ENCODE measurements at regions not wholly inside any gene's neighbourhood (a gene's known extent, or its start where the extent isn't known, plus 50 kb on each side); places are given as distances from the start of the nearest gene placed in this dataset.

- Histone ChIP-seq H3K9me2 (replicated peaks; ENCODE audit: low read length) (no peaks in the 10 kb centered on the region), H3K4me2 (ENCODE audit: low read length) (no peak overlapping the region), H3K9me3 (ENCODE audit: low read length) (no peaks in the 10 kb centered on the region), H3K4me3 (ENCODE audit: low read length) (no peak overlapping the region), H3K4me1 (ENCODE audit: insufficient read depth, low read length) (peaks cover under 1% of the 10 kb centered on the region), H3K27me3 (ENCODE audit: low read length) (no peaks in the 10 kb centered on the region), H4K20me1 (ENCODE audit: low read length) (no peaks in the 10 kb centered on the region), H3K27ac (ENCODE audit: low read length) (no peak overlapping the region), H3K36me3 (ENCODE audit: low read depth, low read length) (no peaks in the 10 kb centered on the region), H3F3A (ENCODE audit: low read length, unreplicated experiment) (no peaks in the 10 kb centered on the region), H3K79me2 (ENCODE audit: low read length) (no peaks in the 10 kb centered on the region), H3K9ac (ENCODE audit: low read length) (no peak overlapping the region), H2AFZ (ENCODE audit: low read length) (no peak overlapping the region)
- intact Hi-C loops (cut with micrococcal nuclease), result no loop called here
- DNase-seq (no peak), ATAC-seq (no peak)
- no peak for TF ChIP-seq EZH2 (IDR thresholded peaks at IDR 0.05; ENCODE audit: low read length, unreplicated experiment)
- TF ChIP-seq, protein P1, sequence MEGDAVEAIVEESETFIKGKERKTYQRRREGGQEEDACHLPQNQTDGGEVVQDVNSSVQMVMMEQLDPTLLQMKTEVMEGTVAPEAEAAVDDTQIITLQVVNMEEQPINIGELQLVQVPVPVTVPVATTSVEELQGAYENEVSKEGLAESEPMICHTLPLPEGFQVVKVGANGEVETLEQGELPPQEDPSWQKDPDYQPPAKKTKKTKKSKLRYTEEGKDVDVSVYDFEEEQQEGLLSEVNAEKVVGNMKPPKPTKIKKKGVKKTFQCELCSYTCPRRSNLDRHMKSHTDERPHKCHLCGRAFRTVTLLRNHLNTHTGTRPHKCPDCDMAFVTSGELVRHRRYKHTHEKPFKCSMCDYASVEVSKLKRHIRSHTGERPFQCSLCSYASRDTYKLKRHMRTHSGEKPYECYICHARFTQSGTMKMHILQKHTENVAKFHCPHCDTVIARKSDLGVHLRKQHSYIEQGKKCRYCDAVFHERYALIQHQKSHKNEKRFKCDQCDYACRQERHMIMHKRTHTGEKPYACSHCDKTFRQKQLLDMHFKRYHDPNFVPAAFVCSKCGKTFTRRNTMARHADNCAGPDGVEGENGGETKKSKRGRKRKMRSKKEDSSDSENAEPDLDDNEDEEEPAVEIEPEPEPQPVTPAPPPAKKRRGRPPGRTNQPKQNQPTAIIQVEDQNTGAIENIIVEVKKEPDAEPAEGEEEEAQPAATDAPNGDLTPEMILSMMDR (conservative IDR thresholded peaks at IDR 0.05; ENCODE audit: low read depth, low read length), result no peak
- no peak for TF ChIP-seq EZH2phosphoT487 (IDR thresholded peaks at IDR 0.05; ENCODE audit: borderline replicate concordance, low read length)
- POLR2A ChIA-PET (ENCODE audit: unreplicated experiment), result no interaction called here
- no TSS peak for BruUV-seq (replicated peaks)
- CTCF ChIA-PET, result no interaction called here
These were observed 102.3 kb downstream of the SIK1 start for GRCh38 chr21:43324596-43324995.

DNA sequence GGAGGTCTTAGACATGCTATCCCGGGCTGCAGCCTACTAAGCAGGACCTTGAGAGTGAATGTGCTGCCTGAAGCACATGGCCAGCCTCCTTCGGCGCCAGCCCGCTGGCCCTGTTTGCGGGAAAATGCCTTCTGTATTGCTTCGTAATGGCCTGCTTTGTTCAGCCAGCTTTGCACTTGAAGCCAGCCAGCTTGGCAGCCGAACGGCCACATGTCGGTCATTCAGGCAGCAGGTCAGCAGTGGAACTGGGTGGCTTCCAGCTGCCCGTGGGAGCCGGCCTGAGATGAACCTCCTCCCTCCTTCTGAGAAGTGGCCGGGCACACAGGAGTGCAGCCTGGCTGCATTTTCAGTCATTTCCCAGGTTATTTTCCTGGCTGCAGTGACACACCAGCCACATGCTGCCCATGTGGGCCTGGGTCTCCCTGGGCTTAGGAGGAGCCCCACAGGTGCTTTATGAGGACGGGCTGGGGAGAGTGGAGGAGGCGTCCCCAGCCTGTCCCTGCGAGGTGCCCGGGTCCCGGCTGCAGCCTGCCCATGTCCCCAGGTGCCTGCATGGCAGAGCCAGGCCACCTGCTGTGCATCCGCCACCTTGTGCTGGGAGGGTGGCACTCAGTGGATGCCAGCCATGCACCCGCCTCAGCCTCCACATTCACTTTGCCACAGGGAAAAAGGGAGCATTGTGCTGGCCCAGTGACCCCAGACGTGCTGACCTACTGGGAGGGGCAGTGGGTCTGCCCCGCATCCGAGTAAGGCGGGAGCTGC, 103.5 kb downstream of the SIK1 start:
- intact Hi-C loops (cut with micrococcal nuclease), result no loop called here
- Histone ChIP-seq H3K4me3 (ENCODE audit: low read length) (no peak overlapping the region), H3K79me2 (ENCODE audit: low read length) (no peaks in the 10 kb centered on the region), H2AFZ (ENCODE audit: low read length) (no peak overlapping the region), H3K27ac (ENCODE audit: low read length) (no peak overlapping the region), H3K9ac (ENCODE audit: low read length) (no peak overlapping the region), H4K20me1 (ENCODE audit: low read length) (no peaks in the 10 kb centered on the region), H3K4me1 (ENCODE audit: insufficient read depth, low read length) (peaks cover 9% of the 10 kb centered on the region), H3K4me2 (ENCODE audit: low read length) (no peak overlapping the region), H3K27me3 (ENCODE audit: low read length) (no peaks in the 10 kb centered on the region), H3K9me2 (replicated peaks; ENCODE audit: low read length) (no peaks in the 10 kb centered on the region), H3F3A (ENCODE audit: low read length, unreplicated experiment) (no peaks in the 10 kb centered on the region), H3K9me3 (ENCODE audit: low read length) (no peaks in the 10 kb centered on the region), H3K36me3 (ENCODE audit: low read depth, low read length) (no peaks in the 10 kb centered on the region)
- CTCF ChIA-PET, result no interaction called here
- no peak for TF ChIP-seq EZH2 (IDR thresholded peaks at IDR 0.05; ENCODE audit: low read length, unreplicated experiment)
- TF ChIP-seq, protein P1 (conservative IDR thresholded peaks at IDR 0.05; ENCODE audit: low read depth, low read length), result no peak
- TF ChIP-seq EZH2phosphoT487 (IDR thresholded peaks at IDR 0.05; ENCODE audit: borderline replicate concordance, low read length), result no peak
- DNase-seq, result no peak
- POLR2A ChIA-PET (ENCODE audit: unreplicated experiment), result interaction anchor here (0.6 kb wide), 1 partner anchor 10 kb away, joined by 4 read pairs; no protein-coding TSS in a partner anchor
- no TSS peak for BruUV-seq (replicated peaks)
- no peak for ATAC-seq

GRCh38 chr21:43322805-43323204, 104.1 kb downstream of the SIK1 start:
- no peak overlapping the region for H3K4me3 ChIP-seq (ENCODE audit: low read length)
- no peak for ATAC-seq

More at GRCh38 chr21:43322805-43323204, 104.1 kb downstream of the SIK1 start:
- no peak overlapping the region for H3K4me2 ChIP-seq (ENCODE audit: low read length)
- peaks cover 9% of the 10 kb centered on the region for H3K4me1 ChIP-seq (ENCODE audit: insufficient read depth, low read length)
- H3K27me3 ChIP-seq (ENCODE audit: low read length), result no peaks in the 10 kb centered on the region
- no peak overlapping the region for H3K27ac ChIP-seq (ENCODE audit: low read length)
- ChIA-PET CTCF (no interaction called here), POLR2A (ENCODE audit: unreplicated experiment) (interaction anchor here (0.6 kb wide), 1 partner anchor 11 kb away, joined by 4 read pairs; no protein-coding TSS in a partner anchor)
- intact Hi-C loops (cut with micrococcal nuclease), result no loop called here
- DNase-seq, result no peak
- H3K36me3 ChIP-seq (ENCODE audit: low read depth, low read length), result no peaks in the 10 kb centered on the region
- H3F3A ChIP-seq (ENCODE audit: low read length, unreplicated experiment), result no peaks in the 10 kb centered on the region
- H4K20me1 ChIP-seq (ENCODE audit: low read length), result no peaks in the 10 kb centered on the region
- no peaks in the 10 kb centered on the region for H3K9me3 ChIP-seq (ENCODE audit: low read length)
- no peak overlapping the region for H3K9ac ChIP-seq (ENCODE audit: low read length)
- H3K9me2 ChIP-seq (replicated peaks; ENCODE audit: low read length), result no peaks in the 10 kb centered on the region
- no peak for TF ChIP-seq EZH2phosphoT487 (IDR thresholded peaks at IDR 0.05; ENCODE audit: borderline replicate concordance, low read length)
- no TSS peak for BruUV-seq (replicated peaks)
- no peak overlapping the region for H2AFZ ChIP-seq (ENCODE audit: low read length)
- H3K79me2 ChIP-seq (ENCODE audit: low read length), result no peaks in the 10 kb centered on the region
